NCI-H1092 treated with DMSO at 0.1 percent for 48 hours (cell line): ENCODE measurements at regions not wholly inside any gene's neighbourhood (a gene's known extent, or its start where the extent isn't known, plus 50 kb on each side); places are given as distances from the start of the nearest gene placed in this dataset.
"Not testable (repeated sequence)": the region's sequence is repeated elsewhere in the genome, so short reads cannot be mapped to it uniquely, and the experiment has no call there.

Source experiments
- DNase-seq: peaks from one replicate; lab custom pipeline; 2025; lab: John Stamatoyannopoulos, UW

- DNase-seq: not testable (repeated sequence)
Observed at GRCh38 chr2:113386780-113387433, 50.6 kb upstream of the ZNG1B start.

- DNase-seq: not testable (repeated sequence)
Observed at GRCh38 chr2:113379621-113380020, 57.9 kb upstream of the ZNG1B start.

GRCh38 chr2:113376913-113377445 is 60.5 kb upstream of the ZNG1B start:
- no peak for DNase-seq

GRCh38 chr2:113376253-113376912 is 61.1 kb upstream of the ZNG1B start:
- DNase-seq: no peak

- DNase-seq: not testable (repeated sequence)
Observed at GRCh38 chr2:113374857-113375256, 62.6 kb upstream of the ZNG1B start.

GRCh38 chr2:113372258-113372834 is 65.1 kb upstream of the ZNG1B start:
- DNase-seq: not testable (repeated sequence)

GRCh38 chr2:113370478-113371091 is 66.9 kb upstream of the ZNG1B start:
- DNase-seq: no peak

GRCh38 chr2:113370030-113370429 is 67.5 kb upstream of the ZNG1B start:
- DNase-seq: no peak

GRCh38 chr2:113368581-113368980 is 68.9 kb upstream of the ZNG1B start:
- DNase-seq: not testable (repeated sequence)

GRCh38 chr2:113366821-113367220 is 70.7 kb upstream of the ZNG1B start:
- not testable (repeated sequence) for DNase-seq

GRCh38 chr2:113365791-113366190 is 71.7 kb upstream of the ZNG1B start:
- not testable (repeated sequence) for DNase-seq

GRCh38 chr2:113365290-113365689 is 72.2 kb upstream of the ZNG1B start:
- not testable (repeated sequence) for DNase-seq

GRCh38 chr2:113361051-113361450 is 76.4 kb upstream of the ZNG1B start:
- DNase-seq: no peak

GRCh38 chr2:113357071-113357470 is 78.3 kb upstream of the PAX8 start:
- no peak for DNase-seq

GRCh38 chr2:113356284-113356683 is 77.6 kb upstream of the PAX8 start:
- not testable (repeated sequence) for DNase-seq

- DNase-seq: not testable (repeated sequence)
Observed at GRCh38 chr2:113355339-113356015, 76.8 kb upstream of the PAX8 start.

GRCh38 chr2:113351375-113352355 is 72.9 kb upstream of the PAX8 start:
- DNase-seq: no peak

GRCh38 chr2:113343800-113344199 is 65.1 kb upstream of the PAX8 start:
- not testable (repeated sequence) for DNase-seq

- DNase-seq: no peak
Observed at GRCh38 chr2:113342650-113343049, 63.9 kb upstream of the PAX8 start.

- not testable (repeated sequence) for DNase-seq
Observed at GRCh38 chr2:113341870-113342253, 63.1 kb upstream of the PAX8 start.
